Astrocyte (in vitro differentiated cells and primary cell): ENCODE measurements at regions not wholly inside any gene's neighbourhood (a gene's known extent, or its start where the extent isn't known, plus 50 kb on each side); places are given as distances from the start of the nearest gene placed in this dataset.

Experiments
- DNase-seq: peaks from one replicate; pipeline ENCODE4 v3.0.0-alpha.2; 2010; ENCODE audit warnings: low read depth
- FAIRE-seq: peaks from 2 replicates; lab custom pipeline; 2011; peaks lifted over from hg19 to GRCh38; lab: Jason Lieb, UNC
- H2AFZ ChIP-seq: 2 replicates; pipeline ENCODE4 v1.6.0; 2012; ENCODE audit warnings: low read depth, low read length, inconsistent platforms
- H3K27ac ChIP-seq: 2 replicates; pipeline ENCODE4 v1.5.1; 2011; ENCODE audit warnings: low read depth, low read length, inconsistent platforms
- H3K27me3 ChIP-seq: 2 replicates; pipeline ENCODE4 v1.6.0; 2011; ENCODE audit warnings: low read length, inconsistent platforms; ENCODE audit not compliant: insufficient read depth
- H3K36me3 ChIP-seq: 2 replicates; pipeline ENCODE4 v1.5.1; 2011; ENCODE audit warnings: low read length, inconsistent platforms; ENCODE audit not compliant: insufficient read depth
- H3K4me1 ChIP-seq: 2 replicates; pipeline ENCODE4 v1.5.1; 2011; ENCODE audit warnings: low read length, inconsistent platforms; ENCODE audit not compliant: insufficient read depth
- H3K4me2 ChIP-seq: 2 replicates; pipeline ENCODE4 v1.6.0; 2012; ENCODE audit warnings: low read length, inconsistent platforms
- H3K4me3 ChIP-seq: 2 replicates; pipeline ENCODE4 v1.5.1; 2011; ENCODE audit warnings: low read depth, mild to moderate bottlenecking, low read length, inconsistent platforms; ENCODE audit not compliant: insufficient read depth
- H3K79me2 ChIP-seq: 2 replicates; pipeline ENCODE4 v1.6.0; 2012; ENCODE audit warnings: mild to moderate bottlenecking, low read length, inconsistent platforms; ENCODE audit not compliant: insufficient read depth
- H3K9ac ChIP-seq: 2 replicates; pipeline ENCODE4 v1.6.0; 2012; ENCODE audit warnings: mild to moderate bottlenecking, low read length, inconsistent platforms
- H3K9me3 ChIP-seq: 2 replicates; pipeline ENCODE4 v1.5.1; 2012; ENCODE audit warnings: low read depth, mild to moderate bottlenecking, low read length, inconsistent platforms; ENCODE audit not compliant: insufficient read depth
- H4K20me1 ChIP-seq: 2 replicates; pipeline ENCODE4 v1.6.0; 2012; ENCODE audit warnings: low read length, inconsistent platforms; ENCODE audit not compliant: insufficient read depth
- H3K27ac Mint-ChIP-seq: one replicate; pipeline ENCODE4 v1.8.0; 2021; ENCODE audit warnings: mild to moderate bottlenecking, mixed read lengths; ENCODE audit not compliant: unreplicated experiment
- H3K27me3 Mint-ChIP-seq: one replicate; pipeline ENCODE4 v1.8.0; 2021; ENCODE audit warnings: low read depth, mixed read lengths; ENCODE audit not compliant: unreplicated experiment
- H3K36me3 Mint-ChIP-seq: one replicate; pipeline ENCODE4 v1.8.0; 2021; ENCODE audit warnings: low read depth, mixed read lengths; ENCODE audit not compliant: unreplicated experiment
- H3K4me1 Mint-ChIP-seq: one replicate; pipeline ENCODE4 v1.8.0; 2021; ENCODE audit warnings: low read depth, mixed read lengths; ENCODE audit not compliant: unreplicated experiment
- H3K4me3 Mint-ChIP-seq: one replicate; pipeline ENCODE4 v1.8.0; 2021; ENCODE audit warnings: mild to moderate bottlenecking, moderate library complexity, mixed read lengths; ENCODE audit not compliant: unreplicated experiment
- H3K9me3 Mint-ChIP-seq: one replicate; pipeline ENCODE4 v1.8.0; 2021; ENCODE audit warnings: mild to moderate bottlenecking, mixed read lengths; ENCODE audit not compliant: unreplicated experiment
- CTCF ChIP-seq: IDR thresholded peaks from 2 replicates; pipeline ENCODE4 v1.5.1; 2011; ENCODE audit warnings: low read depth, mild to moderate bottlenecking, inconsistent platforms, low read length, moderate library complexity; ENCODE audit not compliant: insufficient read depth
- EZH2 ChIP-seq: IDR thresholded peaks from 2 replicates; pipeline ENCODE4 v1.6.1; 2012; ENCODE audit warnings: mild to moderate bottlenecking, low read length, inconsistent platforms; ENCODE audit not compliant: insufficient read depth

DNA sequence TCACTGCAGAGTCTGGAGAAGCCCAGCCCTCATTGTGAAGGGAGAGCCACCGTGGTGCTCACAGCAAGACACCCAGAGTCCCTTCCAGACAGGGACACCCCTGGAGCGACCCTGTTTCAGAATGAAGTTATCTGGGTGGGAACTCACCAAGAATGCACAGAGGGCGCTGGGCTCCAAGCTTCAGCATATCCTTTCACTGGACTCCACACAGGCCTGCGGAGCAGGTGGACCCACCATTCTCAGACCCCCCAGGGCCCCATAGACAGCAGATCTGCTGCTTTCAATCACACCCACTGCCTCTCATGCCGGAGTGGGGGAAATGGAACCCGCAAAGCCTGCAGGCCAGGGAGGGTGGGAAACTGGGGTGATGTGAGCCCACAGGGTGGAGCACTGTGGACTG, 87.8 kb downstream of the RRM2 start:
- peaks cover 1% of the 10 kb centered on the region for H3K9me3 Mint-ChIP-seq
- H3K27ac Mint-ChIP-seq, result no peak overlapping the region
- no peaks in the 10 kb centered on the region for H3K9me3 ChIP-seq

GRCh38 chr2:10211844-10212422, 89.4 kb downstream of the RRM2 start:
- Mint-ChIP-seq H3K27me3 (peaks cover 39% of the 10 kb centered on the region), H3K27ac (no peak overlapping the region), H3K36me3 (no peaks in the 10 kb centered on the region), H3K4me3 (no peak overlapping the region), H3K4me1 (peaks cover 2% of the 10 kb centered on the region), H3K9me3 (no peaks in the 10 kb centered on the region)
- H3K9me3 ChIP-seq, result no peaks in the 10 kb centered on the region
- no peak overlapping the region for H3K9ac ChIP-seq
- peaks cover 5% of the 10 kb centered on the region for H3K4me1 ChIP-seq
- H3K36me3 ChIP-seq, result no peaks in the 10 kb centered on the region
- no peak overlapping the region for H3K4me2 ChIP-seq
- H3K27me3 ChIP-seq, result no peaks in the 10 kb centered on the region
- DNase-seq, result no peak
- no peak overlapping the region for H3K4me3 ChIP-seq
- no peak overlapping the region for H3K27ac ChIP-seq
- H2AFZ ChIP-seq, result no peak overlapping the region
- TF ChIP-seq CTCF (no peak), EZH2 (no peak)
- FAIRE-seq, result no peak
- H3K79me2 ChIP-seq, result no peaks in the 10 kb centered on the region
- no peaks in the 10 kb centered on the region for H4K20me1 ChIP-seq

More for the DNA sequence above, 87.8 kb downstream of the RRM2 start:
- H2AFZ ChIP-seq, result no peak overlapping the region
- no peaks in the 10 kb centered on the region for H3K4me1 ChIP-seq
- Mint-ChIP-seq H3K36me3 (no peaks in the 10 kb centered on the region), H3K27me3 (peaks cover 46% of the 10 kb centered on the region), H3K4me3 (no peak overlapping the region), H3K4me1 (no peaks in the 10 kb centered on the region)
- H3K79me2 ChIP-seq, result no peaks in the 10 kb centered on the region
- H3K4me2 ChIP-seq, result no peak overlapping the region
- no peak for TF ChIP-seq EZH2
- no peak for TF ChIP-seq CTCF
- no peak overlapping the region for H3K9ac ChIP-seq
- DNase-seq (no peak), FAIRE-seq (no peak)
- H3K27ac ChIP-seq, result no peak overlapping the region
- no peaks in the 10 kb centered on the region for H4K20me1 ChIP-seq
- no peak overlapping the region for H3K4me3 ChIP-seq
- no peaks in the 10 kb centered on the region for H3K36me3 ChIP-seq
- H3K27me3 ChIP-seq, result no peaks in the 10 kb centered on the region

GRCh38 chr2:10212827-10213226, 89.9 kb upstream of the HPCAL1 start:
- H4K20me1 ChIP-seq, result no peaks in the 10 kb centered on the region
- peaks cover 10% of the 10 kb centered on the region for H3K4me1 ChIP-seq
- FAIRE-seq (no peak), DNase-seq (no peak)
- no peak overlapping the region for H3K4me3 ChIP-seq
- H3K36me3 ChIP-seq, result no peaks in the 10 kb centered on the region
- H2AFZ ChIP-seq, result no peak overlapping the region
- no peak overlapping the region for H3K9ac ChIP-seq
- H3K4me1 Mint-ChIP-seq, result peaks cover 2% of the 10 kb centered on the region
- no peaks in the 10 kb centered on the region for H3K36me3 Mint-ChIP-seq
- no peaks in the 10 kb centered on the region for H3K27me3 ChIP-seq
- H3K9me3 ChIP-seq, result no peaks in the 10 kb centered on the region
- H3K27ac Mint-ChIP-seq, result no peak overlapping the region
- H3K79me2 ChIP-seq, result no peaks in the 10 kb centered on the region
- H3K4me3 Mint-ChIP-seq, result no peak overlapping the region
- no peaks in the 10 kb centered on the region for H3K9me3 Mint-ChIP-seq
- H3K27me3 Mint-ChIP-seq, result peaks cover 33% of the 10 kb centered on the region
- no peak for TF ChIP-seq CTCF
- TF ChIP-seq EZH2, result no peak
- H3K4me2 ChIP-seq, result no peak overlapping the region
- no peak overlapping the region for H3K27ac ChIP-seq
